ENCODE measurements at regions not wholly inside any gene's neighbourhood (a gene's known extent, or its start where the extent isn't known, plus 50 kb on each side); places are given as distances from the start of the nearest gene placed in this dataset.

DNA sequence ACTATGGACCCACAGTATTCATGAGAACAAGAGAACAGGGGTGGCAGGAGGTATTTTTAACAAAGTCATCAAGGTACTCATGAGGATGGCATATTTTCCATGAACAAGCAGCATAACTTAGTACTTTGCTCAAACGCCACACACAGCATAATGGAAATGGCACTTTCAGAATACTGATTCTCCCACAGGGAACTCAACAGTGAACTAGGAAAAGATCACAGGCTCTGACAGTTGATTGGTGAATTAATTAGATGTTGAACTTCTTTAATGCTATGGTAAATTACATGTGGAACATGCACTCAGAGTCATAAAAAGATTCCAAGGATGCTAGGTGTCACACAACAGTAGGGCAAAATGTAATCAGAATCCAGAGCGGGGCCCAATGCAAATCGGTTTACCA lies 1088.6 kb upstream of the C9orf72 start:
- DNase-seq, result no peak

GRCh38 chr9:28662675-28663074 lies 1089.4 kb upstream of the C9orf72 start:
- no peak for DNase-seq

DNA sequence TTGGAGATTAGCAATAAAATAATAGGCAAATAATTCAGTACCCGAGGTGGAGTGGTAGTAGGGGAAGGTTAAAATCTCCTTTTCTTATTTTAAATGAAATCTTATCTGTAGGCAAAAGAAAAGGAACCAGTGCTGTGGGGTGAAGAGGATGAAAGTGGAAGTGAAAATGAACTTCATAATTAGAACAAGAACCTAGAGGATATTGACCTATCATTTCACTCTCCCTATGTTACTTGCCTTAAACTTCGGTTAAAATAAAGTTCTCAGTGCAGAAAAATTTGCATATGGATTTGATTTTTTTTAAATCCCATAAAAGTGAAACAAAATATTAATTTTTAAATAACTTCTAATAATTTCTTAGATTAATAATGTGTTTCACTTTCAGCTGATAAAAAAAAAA lies 1094.9 kb upstream of the C9orf72 start:
- DNase-seq, result no peak

DNA sequence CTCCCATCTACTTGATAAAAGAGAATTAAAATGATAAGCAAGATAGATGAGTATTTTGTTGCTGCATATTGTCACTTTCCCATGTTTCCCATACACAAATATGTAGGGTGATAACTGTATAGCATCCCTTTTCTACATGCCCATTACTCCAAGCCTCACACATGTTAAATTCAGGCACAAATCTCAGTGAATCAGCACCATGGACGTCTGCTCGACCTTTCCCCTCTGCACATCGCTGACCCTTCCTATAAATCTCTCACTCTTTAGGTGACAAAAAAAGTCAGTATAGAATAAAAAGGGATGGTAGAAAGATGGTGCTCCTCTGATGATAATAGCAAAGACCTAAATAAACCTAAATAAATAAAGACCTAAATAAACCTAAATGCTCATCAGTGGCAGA lies 1097.7 kb upstream of the C9orf72 start:
- no peak for DNase-seq

DNA sequence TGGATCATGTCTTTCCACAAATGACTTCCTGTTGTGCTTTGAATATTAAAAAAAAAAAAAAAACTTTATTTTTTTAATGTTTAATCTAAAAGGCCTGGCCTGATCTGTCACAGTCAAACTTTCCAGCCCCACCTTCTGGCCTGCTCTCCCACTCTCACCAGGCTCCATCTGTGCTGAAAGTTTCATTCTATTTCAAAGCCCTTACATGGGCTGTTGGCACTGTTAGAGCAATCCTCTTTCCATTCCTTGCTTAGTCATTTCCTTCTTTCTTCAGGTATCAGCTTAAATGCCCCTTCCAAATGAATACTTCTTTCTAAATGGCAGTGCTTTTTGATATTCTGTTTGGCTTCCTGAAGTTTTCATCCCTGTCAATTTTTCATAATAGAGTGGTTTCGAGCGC lies 1104.8 kb upstream of the C9orf72 start:
- DNase-seq, result no peak

GRCh38 chr9:28688172-28688571 lies 1114.9 kb upstream of the C9orf72 start:
- no peak for DNase-seq

DNA sequence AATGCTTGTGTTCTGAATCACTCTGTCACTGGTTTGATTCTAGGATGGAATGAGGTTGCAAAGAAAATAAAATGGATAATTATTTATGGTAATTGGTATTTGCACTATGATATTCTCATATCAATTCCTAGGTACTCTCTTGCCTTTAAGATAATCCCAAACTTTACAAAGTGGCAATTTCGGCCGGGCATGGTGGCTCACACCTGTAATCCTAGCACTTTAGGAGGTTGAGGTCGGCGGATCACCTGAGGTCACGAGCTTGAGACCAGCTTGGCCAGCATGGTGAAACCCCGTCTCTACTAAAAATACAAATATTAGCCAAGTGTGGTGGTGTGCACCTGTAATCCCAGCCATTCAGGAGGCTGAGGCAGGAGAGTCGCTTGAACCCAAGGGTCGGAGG lies 1118.7 kb upstream of the C9orf72 start:
- DNase-seq, result no peak

DNA sequence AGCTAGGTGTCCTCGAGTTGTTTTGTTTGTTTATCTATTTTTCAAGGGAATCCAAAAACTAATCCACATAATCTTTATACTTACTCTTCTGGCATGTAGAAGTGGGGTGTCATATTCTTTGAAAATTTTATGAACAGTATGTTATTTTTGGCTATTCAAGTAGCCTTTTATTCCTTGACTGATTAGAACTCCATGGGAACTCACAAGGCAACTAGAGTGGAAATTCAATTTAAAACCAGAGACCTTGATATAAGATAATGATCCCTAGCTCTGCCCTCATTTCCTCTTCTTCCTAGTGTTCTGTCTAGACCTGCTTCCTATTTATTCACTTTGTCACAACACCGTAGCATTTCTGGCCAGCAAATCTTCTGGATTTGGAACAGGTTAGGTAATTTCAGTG lies 1123.7 kb upstream of the C9orf72 start:
- DNase-seq, result no peak

DNA sequence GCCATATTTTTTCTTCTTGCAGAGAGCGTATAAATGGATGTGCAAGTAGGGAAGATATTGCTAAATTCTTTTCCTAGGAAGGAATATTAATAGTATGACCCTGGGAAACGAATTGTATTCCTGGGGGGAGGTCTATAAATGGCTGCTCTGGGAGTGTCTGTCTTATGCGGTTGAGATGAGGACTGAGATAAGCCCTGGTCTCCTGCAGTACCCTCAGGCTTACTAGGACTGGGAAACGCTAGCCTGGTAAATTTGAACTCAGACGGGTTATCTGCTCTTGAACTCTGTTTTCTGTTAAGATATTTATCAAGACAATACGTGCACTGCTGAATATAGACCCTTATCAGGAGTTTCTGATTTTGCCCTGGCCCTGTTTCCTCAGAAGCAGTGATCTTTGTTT lies 1126.4 kb upstream of the C9orf72 start:
- DNase-seq, result no peak

GRCh38 chr9:28707616-28708015 lies 1134.3 kb upstream of the C9orf72 start:
- no peak for DNase-seq

GRCh38 chr9:28714188-28714587 lies 1140.9 kb upstream of the C9orf72 start:
- no peak for DNase-seq

DNA sequence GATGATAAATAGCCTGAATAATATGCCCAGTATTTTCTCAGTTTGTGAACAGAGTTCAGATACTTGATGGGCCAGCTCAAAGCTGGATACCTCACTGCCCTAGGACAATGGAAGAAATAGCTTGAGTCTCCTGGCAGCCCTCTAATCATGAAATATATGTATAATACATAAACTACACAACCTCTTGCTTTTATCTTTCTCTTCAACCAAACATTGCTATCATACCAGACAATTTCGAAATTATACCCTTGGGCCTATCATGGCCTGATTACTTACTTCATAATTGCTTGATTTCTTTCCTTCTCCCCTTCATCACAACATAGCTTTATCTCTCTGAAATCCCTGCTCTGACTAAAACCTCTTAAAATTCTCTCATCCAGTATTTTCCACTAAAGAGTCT lies 1144.9 kb upstream of the C9orf72 start:
- no peak for DNase-seq

- DNase-seq, result no peak
Measured at GRCh38 chr9:28720746-28721145, 1147.5 kb upstream of the C9orf72 start.

DNA sequence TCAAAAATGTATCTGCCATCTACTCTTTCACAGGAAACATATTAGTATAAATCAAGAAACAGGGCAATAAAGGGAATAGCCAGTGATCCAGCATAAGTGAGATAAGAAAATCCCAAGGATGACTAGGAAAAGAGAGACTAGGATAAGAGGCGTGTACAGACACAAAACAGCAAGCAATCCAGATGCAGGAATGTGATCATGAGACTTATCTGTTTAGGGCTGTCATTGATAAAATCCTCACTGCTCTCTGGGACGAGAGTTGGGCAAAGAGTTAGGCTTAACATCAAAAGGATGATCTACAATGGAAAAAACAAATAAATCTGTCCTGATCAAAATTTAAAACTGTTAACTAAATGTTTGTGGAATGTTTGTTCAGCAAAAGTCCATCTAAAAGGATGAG lies 1156.8 kb upstream of the C9orf72 start:
- DNase-seq, result no peak

DNA sequence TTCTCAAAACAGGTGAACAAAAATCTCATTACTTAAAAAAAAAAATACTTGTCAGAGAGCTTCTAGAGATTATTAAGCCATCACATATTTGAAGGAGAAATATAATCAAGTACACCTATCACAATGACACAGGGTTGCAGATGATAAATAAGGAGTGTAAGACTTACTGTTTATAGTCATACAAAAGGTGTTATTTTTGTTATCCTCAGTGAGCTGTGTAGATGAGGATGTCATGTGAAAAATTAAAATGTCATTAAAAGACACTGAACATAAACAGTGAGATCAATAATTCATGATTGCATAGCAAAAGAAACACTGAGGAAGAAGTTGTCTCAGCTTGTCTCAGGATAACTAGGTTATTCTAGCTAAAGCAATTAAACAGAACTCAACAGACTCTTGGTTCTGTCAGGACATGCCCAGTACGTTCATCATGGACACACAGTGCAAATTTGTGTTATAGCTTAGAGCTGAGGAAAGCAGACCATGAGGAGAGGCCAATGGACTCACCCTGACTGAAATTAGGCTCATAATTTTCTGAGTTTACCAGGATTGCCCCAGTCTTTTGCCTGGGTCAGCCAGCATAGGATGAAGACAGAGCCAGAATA lies 1162.6 kb upstream of the C9orf72 start:
- DNase-seq, result no peak

DNA sequence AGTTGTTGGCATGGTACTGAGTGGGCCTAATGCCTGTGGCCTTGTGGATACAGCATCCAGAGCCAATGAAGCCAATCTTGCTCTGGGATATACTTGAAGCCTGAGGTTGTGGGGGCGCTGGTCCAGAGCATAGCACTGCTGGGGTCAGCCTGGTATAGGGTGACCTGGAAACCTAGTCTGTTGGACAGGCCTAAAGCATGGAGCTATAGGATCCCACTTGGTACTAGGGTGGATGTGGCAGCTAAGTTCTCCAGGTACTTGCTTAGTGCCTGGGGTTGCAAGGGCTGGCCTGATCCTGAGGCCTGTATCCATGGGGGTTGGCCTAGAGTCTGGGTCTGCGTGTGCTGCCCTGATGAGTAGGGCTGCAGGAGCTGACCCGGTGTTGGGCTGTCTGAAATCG lies 1168.2 kb upstream of the C9orf72 start:
- no peak for DNase-seq

DNA sequence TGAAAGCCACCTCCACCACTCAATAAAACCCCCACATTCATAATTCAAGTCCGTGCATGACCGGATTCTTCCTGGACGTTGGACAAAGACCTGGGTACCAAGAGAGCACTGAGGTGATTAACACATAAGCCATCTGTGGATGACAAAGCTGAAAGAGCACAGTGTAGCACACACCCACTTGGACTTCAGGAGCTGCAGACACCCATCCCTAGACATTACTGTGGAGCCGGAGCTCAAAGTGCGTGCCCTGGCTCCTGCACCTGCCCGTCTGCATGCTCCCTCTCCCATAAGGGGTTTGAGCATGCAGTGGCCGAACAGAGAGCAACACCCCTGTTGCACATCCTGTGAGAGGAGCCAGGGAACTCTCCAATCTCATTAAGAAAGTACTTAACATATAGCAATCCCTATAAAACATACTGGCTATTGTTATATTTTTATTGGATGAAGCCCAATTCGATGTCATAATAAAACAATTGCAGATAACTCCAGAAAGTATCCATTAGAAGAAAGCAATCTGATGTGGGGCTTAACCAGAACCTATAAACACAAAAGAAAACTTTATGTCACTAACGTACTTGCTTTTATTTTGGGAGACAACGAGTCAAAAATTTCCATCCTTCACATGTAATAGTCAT lies 1174.2 kb upstream of the C9orf72 start:
- no peak for DNase-seq

DNA sequence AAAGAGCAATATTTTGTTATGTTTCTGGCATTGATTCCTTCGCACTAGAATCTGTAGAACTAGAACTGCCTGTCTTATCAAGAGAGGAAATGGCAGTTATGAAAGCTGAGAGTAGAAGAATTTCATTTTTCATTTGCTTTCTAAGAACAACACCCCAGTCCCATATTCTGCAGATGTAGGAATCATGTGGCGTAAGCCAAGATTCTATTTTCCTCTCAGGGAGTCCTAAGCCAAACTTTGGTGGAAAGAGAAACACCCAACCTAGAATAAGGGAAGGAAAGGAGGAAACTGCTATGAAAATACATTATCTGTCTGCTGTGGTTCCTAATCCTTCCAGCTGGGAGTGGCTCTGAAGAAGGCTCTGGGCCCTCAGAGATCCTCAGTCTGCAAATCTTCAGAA lies 1176.9 kb upstream of the C9orf72 start:
- DNase-seq, result no peak

DNA sequence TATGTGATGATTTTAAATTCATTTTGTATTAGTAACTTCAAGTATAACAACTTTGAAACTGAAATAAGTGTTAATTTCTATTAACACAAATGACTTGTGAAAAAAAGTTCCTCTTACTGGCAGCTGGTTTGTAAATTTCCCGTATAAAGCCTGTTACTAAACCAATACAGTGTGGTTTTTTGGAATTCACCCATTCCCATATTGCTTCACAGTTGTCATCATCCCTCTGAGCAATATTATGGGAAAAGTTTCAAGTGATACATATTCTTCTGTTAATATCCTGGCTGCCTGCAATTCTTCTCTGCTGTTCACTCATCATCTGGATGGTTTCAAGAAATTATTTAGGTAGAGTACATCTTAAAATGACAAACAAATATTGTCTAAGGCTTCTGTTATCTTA lies 1185.1 kb upstream of the C9orf72 start:
- DNase-seq, result no peak

- DNase-seq, result no peak
Measured at GRCh38 chr9:28758971-28759370, 1185.7 kb upstream of the C9orf72 start.

DNA sequence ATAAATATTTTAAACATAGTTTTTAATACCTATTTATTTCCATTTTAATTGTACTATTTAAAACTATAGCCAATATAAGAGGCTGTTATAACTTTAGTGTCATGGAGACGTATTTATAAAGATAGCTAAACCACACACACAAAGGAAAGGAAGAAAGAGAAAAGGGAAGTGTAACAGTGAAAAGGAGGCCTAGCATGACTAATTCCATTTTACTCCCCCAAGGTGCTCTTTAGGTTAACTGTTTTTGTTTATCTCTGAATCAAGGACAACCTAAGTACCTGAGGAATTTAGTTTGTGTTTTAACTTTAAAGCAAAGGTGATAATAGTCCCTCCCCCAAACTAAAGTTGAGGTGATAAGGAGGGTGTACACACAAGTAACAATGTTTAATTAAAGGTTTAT lies 1188.9 kb upstream of the C9orf72 start:
- no peak for DNase-seq

DNA sequence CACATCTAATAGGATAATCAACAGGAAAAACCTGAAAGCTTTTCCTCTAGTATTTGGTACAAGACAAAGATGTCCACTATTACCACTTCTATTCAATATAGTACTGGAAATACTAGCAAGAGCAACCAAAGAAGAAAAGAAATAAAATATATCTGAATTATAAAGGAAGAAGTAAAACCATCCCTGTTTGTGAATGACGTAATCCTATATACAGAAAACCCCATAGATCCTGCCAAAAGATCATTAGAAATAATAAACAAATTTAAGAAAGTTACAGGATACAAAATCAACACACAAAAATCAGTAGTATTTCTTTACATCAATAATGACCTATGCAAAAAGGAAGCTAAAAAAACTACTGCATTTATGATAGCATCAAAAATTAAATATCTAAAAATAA lies 1191.3 kb upstream of the C9orf72 start:
- DNase-seq, result no peak

- no peak for DNase-seq
Measured at GRCh38 chr9:28770226-28770625, 1196.9 kb upstream of the C9orf72 start.

- no peak for DNase-seq
Measured at GRCh38 chr9:28770827-28771226, 1197.5 kb upstream of the C9orf72 start.

All from activated CD8-positive, alpha-beta memory T cell treated with anti-CD3 and anti-CD28 coated beads for 24 hours (primary cell).